ENCODE measurements at regions not wholly inside any gene's neighbourhood (a gene's known extent, or its start where the extent isn't known, plus 50 kb on each side); places are given as distances from the start of the nearest gene placed in this dataset.

GRCh38 chr5:118378959-118379358, 609.4 kb downstream of the DTWD2 start:
- TF ChIP-seq CTCF (IDR thresholded peaks at IDR 0.05) (no peak), EP300 (IDR thresholded peaks at IDR 0.05) (no peak), POLR2AphosphoS5 (IDR thresholded peaks at IDR 0.05) (no peak), POLR2A (IDR thresholded peaks at IDR 0.05) (no peak)
